Suprapubic skin (tissue), 4 donors: ENCODE measurements at regions not wholly inside any gene's neighbourhood (a gene's known extent, or its start where the extent isn't known, plus 50 kb on each side); places are given as distances from the start of the nearest gene placed in this dataset.

ENCODE experiments used
- DNase-seq, 2 donors: peaks; one replicate each; pipeline ENCODE4 v3.0.0-alpha.2; 2019; ENCODE audit warnings: low spot score in 2 of 2
- H3K27ac ChIP-seq: fragments of 200-600 bp; sonication (generic); one replicate; pipeline ENCODE4 v1.5.1; 2019
- H3K27me3 ChIP-seq: fragments of 200-600 bp; sonication (generic); one replicate; pipeline ENCODE4 v1.5.1; 2019
- H3K36me3 ChIP-seq: fragments of 200-600 bp; sonication (generic); one replicate; pipeline ENCODE4 v1.5.1; 2019
- H3K4me1 ChIP-seq: fragments of 200-600 bp; sonication (generic); one replicate; pipeline ENCODE4 v1.5.1; 2019
- H3K4me3 ChIP-seq: fragments of 200-600 bp; sonication (generic); one replicate; pipeline ENCODE4 v1.5.1; 2019; ENCODE audit warnings: mild to moderate bottlenecking
- H3K9me3 ChIP-seq: fragments of 200-600 bp; sonication (generic); one replicate; pipeline ENCODE4 v1.5.1; 2019
- CTCF ChIP-seq, 2 donors: fragments of 200-600 bp in 1 of 2; fragments of 450-650 bp in 1 of 2; sonication (generic) in 1 of 2; IDR thresholded peaks; one replicate each; pipeline ENCODE4 v1.5.1; 2016 to 2019; ENCODE audit warnings: antibody characterized with exemption in 2 of 2, mild to moderate bottlenecking in 1 of 2, moderate library complexity in 1 of 2
- EP300 ChIP-seq: sonication (generic); formaldehyde crosslinking; IDR thresholded peaks from one replicate; pipeline ENCODE4 v1.6.1; 2017; ENCODE audit warnings: antibody characterized with exemption
- POLR2A ChIP-seq, 2 donors: fragments of 450-650 bp; IDR thresholded peaks; one replicate each; pipeline ENCODE4 v1.6.1; 2017; ENCODE audit warnings: antibody characterized with exemption in 2 of 2, mild to moderate bottlenecking in 2 of 2, moderate library complexity in 2 of 2
- POLR2AphosphoS5 ChIP-seq, 3 donors: sonication (generic); formaldehyde crosslinking; IDR thresholded peaks; one replicate each; pipeline ENCODE4 v1.6.1; 2017; ENCODE audit warnings: antibody characterized with exemption in 3 of 3
- WGBS: methylation state at CpG from one replicate; pipeline ENCODE4 v1.1.5; 2018; 5-methylcytosine and 5-hydroxymethylcytosine counted together

- no peak for DNase-seq
These were observed 72.5 kb upstream of the RMDN2 start for GRCh38 chr2:37852585-37853014.

GRCh38 chr2:37854676-37855282 is 70.3 kb upstream of the RMDN2 start:
- TF ChIP-seq POLR2A (IDR thresholded peaks at IDR 0.05) (no peak), EP300 (no peak), POLR2AphosphoS5 (IDR thresholded peaks at IDR 0.05) (no peak), CTCF (IDR thresholded peaks at IDR 0.05) (no peak)
- Histone ChIP-seq H3K4me3 (no peak overlapping the region), H3K9me3 (no peaks in the 10 kb centered on the region), H3K27ac (peak overlapping the region; percentile 71), H3K36me3 (no peaks in the 10 kb centered on the region), H3K27me3 (no peaks in the 10 kb centered on the region), H3K4me1 (peaks cover 26% of the 10 kb centered on the region)
- 75% methylated on average over 7 of the region's 7 CpGs for WGBS
- DNase-seq = no peak

More at GRCh38 chr2:37852585-37853014, 72.5 kb upstream of the RMDN2 start:
- H3K27ac ChIP-seq = peak overlapping the region; percentile 10
- peaks cover 26% of the 10 kb centered on the region for H3K4me1 ChIP-seq
- TF ChIP-seq CTCF (IDR thresholded peaks at IDR 0.05) (no peak), POLR2AphosphoS5 (IDR thresholded peaks at IDR 0.05) (no peak), POLR2A (IDR thresholded peaks at IDR 0.05) (no peak), EP300 (no peak)
- H3K9me3 ChIP-seq = no peaks in the 10 kb centered on the region
- no peaks in the 10 kb centered on the region for H3K27me3 ChIP-seq
- WGBS = 100% methylated on average over 1 of the region's 1 CpG
- no peak overlapping the region for H3K4me3 ChIP-seq
- H3K36me3 ChIP-seq = no peaks in the 10 kb centered on the region

- H3K27me3 ChIP-seq = no peaks in the 10 kb centered on the region
- H3K27ac ChIP-seq = peak overlapping the region; percentile 71
- TF ChIP-seq CTCF (IDR thresholded peaks at IDR 0.05) (no peak), POLR2AphosphoS5 (IDR thresholded peaks at IDR 0.05) (peak in 1 of 3 donors; percentile 12)
- peaks cover 26% of the 10 kb centered on the region for H3K4me1 ChIP-seq
- no peak for DNase-seq
- H3K9me3 ChIP-seq = no peaks in the 10 kb centered on the region
- no peaks in the 10 kb centered on the region for H3K36me3 ChIP-seq
- WGBS = 35% methylated on average over 11 of the region's 13 CpGs
- H3K4me3 ChIP-seq = no peak overlapping the region
These were observed 69.6 kb upstream of the RMDN2 start for GRCh38 chr2:37855283-37856041.

- Histone ChIP-seq H3K9me3 (no peaks in the 10 kb centered on the region), H3K36me3 (no peaks in the 10 kb centered on the region), H3K4me3 (no peak overlapping the region), H3K27ac (peak overlapping the region; percentile 71), H3K27me3 (no peaks in the 10 kb centered on the region), H3K4me1 (peaks cover 26% of the 10 kb centered on the region)
- no peak for DNase-seq
- 70% methylated on average over 7 of the region's 7 CpGs for WGBS
- TF ChIP-seq POLR2A (IDR thresholded peaks at IDR 0.05) = no peak
- TF ChIP-seq POLR2AphosphoS5 (IDR thresholded peaks at IDR 0.05) = no peak
- no peak for TF ChIP-seq CTCF (IDR thresholded peaks at IDR 0.05)
- TF ChIP-seq EP300 = no peak
These were observed 68.9 kb upstream of the RMDN2 start for GRCh38 chr2:37856101-37856751.
